ENCODE measurements at regions not wholly inside any gene's neighbourhood (a gene's known extent, or its start where the extent isn't known, plus 50 kb on each side); places are given as distances from the start of the nearest gene placed in this dataset.

DNA sequence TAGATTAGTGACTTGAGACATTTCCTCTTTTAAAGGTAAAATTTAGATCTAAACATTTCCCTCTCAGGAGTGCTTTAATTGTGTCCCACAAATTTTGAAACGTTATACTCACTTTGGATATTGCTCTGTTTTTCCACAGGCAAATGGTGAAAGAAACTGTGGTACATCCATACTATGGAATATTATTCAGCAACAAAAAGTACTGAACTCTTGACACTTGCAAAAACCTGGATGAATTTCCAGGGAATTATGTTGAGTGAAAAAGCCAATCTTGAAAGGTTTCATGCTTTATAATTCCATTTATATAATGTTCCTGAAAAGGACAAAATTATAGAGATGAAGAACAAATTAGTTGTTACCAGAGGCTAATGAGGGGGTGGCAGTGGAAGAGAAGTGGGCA lies 153.3 kb upstream of the SVIL start:
- intact Hi-C loops (cut with DNase I): no loop called here
- H3K9me3 ChIP-seq: no peaks in the 10 kb centered on the region
- ATAC-seq (no peak), DNase-seq (no peak)
- no peak for TF ChIP-seq CTCF (IDR thresholded peaks at IDR 0.05)
- no peak overlapping the region for H3K4me3 ChIP-seq
- no peaks in the 10 kb centered on the region for H3K36me3 ChIP-seq
- no peak overlapping the region for H3K27ac ChIP-seq
- peaks cover 0 to 18% of the 10 kb centered on the region in 2 donors for H3K4me1 ChIP-seq
- H3K27me3 ChIP-seq: no peaks in the 10 kb centered on the region

DNA sequence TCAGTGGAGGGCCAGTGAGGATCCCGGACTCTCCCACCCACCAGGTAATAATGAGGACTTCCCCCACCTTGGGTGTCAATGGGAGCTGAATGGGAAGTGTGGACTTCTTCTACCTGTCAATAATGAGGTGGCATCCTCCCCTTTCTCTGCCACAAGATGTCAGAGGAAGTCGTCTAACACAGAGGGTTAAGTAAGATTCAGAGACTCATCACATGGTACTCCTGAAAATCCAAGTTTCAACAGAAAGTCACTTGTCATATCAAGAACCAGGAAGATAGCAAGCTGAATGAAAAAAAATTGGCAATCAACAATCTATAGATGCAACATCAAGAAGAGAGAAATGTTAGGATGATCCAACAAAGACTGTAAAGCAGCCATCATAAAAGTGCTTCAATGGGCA lies 150.9 kb upstream of the SVIL start:
- peaks cover 0 to 18% of the 10 kb centered on the region in 2 donors for H3K4me1 ChIP-seq
- no peak overlapping the region for H3K4me3 ChIP-seq
- no peak for DNase-seq
- H3K9me3 ChIP-seq: no peaks in the 10 kb centered on the region
- H3K27me3 ChIP-seq: no peaks in the 10 kb centered on the region
- intact Hi-C loops (cut with DNase I): no loop called here
- no peak for TF ChIP-seq CTCF (IDR thresholded peaks at IDR 0.05)
- no peak overlapping the region for H3K27ac ChIP-seq
- H3K36me3 ChIP-seq: no peaks in the 10 kb centered on the region
- ATAC-seq: no peak

DNA sequence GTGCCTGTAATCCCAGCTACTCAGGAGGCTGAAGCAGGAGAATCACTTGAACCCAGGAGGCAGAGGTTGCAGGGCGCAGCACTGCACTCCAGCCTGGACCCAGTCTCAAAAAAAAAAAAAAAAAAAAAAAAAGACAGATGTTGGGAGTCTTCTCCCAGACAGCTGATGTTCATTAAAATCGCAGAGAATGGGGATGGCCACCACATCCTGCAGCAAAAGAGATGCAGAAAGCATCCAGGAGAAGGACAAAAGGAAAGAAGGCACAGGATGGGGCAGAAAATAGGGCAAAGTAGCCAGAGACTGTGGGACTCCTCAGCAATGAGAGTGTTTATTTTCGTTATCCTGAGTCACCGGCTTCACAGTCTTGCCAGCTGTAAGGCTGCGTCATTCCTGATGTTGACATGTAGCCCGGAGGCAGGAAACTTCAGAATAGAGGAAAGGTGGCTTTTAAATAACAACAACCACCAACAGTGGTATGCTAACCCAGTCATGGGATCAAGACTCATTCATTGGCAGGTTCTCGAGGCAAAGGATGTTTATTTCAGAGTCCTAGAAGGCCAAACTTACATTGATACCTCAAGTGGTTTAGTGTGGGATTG lies 149.5 kb upstream of the SVIL start:
- TF ChIP-seq CTCF (IDR thresholded peaks at IDR 0.05): no peak
- no peak overlapping the region for H3K4me3 ChIP-seq
- peak in 2 of 4 donors; percentile 54 to 65 for DNase-seq
- H3K9me3 ChIP-seq: no peaks in the 10 kb centered on the region
- peak; percentile 96 for ATAC-seq
- no peaks in the 10 kb centered on the region for H3K36me3 ChIP-seq
- intact Hi-C loops (cut with DNase I): no loop called here
- peak overlapping the region; percentile 39 to 50 for H3K27ac ChIP-seq
- no peaks in the 10 kb centered on the region for H3K27me3 ChIP-seq
- peaks cover 0 to 18% of the 10 kb centered on the region in 2 donors for H3K4me1 ChIP-seq

GRCh38 chr10:29783201-29783947 lies 148.6 kb upstream of the SVIL start:
- DNase-seq: no peak
- Histone ChIP-seq H3K36me3 (no peaks in the 10 kb centered on the region), H3K4me1 (peaks cover 0 to 18% of the 10 kb centered on the region in 2 donors), H3K9me3 (no peaks in the 10 kb centered on the region), H3K27ac (peak overlapping the region in 1 of 2 donors; percentile 50), H3K4me3 (no peak overlapping the region), H3K27me3 (no peaks in the 10 kb centered on the region)
- intact Hi-C loops (cut with DNase I): no loop called here
- no peak for ATAC-seq
- TF ChIP-seq CTCF (IDR thresholded peaks at IDR 0.05): no peak

DNA sequence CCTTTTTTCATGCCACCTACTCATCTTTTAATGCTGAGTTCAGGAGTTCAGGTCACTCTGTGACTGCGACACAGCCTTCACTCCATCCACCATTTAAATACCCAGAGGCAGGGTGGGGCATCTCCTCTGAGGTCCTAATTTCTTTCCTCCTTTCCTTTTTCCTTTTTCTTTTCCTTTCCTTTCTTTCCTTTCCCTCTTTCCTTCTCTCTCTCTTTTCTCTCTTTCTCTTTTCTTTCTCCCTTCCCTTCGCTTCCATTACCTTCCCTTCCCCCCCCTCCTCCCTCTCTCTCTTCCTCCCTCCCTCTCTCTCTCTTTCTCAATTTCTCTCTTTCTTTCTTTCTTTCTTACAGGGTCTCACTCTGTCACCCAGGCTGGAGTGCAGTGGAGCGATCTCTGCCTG lies 145.9 kb upstream of the SVIL start:
- H3K9me3 ChIP-seq: no peaks in the 10 kb centered on the region
- H3K27me3 ChIP-seq: no peaks in the 10 kb centered on the region
- no peak for DNase-seq
- H3K36me3 ChIP-seq: no peaks in the 10 kb centered on the region
- intact Hi-C loops (cut with DNase I): no loop called here
- H3K4me3 ChIP-seq: no peak overlapping the region
- no peak overlapping the region for H3K27ac ChIP-seq
- no peak for ATAC-seq
- TF ChIP-seq CTCF (IDR thresholded peaks at IDR 0.05): no peak
- peaks cover 0 to 18% of the 10 kb centered on the region in 2 donors for H3K4me1 ChIP-seq
